ENCODE measurements at regions not wholly inside any gene's neighbourhood (a gene's known extent, or its start where the extent isn't known, plus 50 kb on each side); places are given as distances from the start of the nearest gene placed in this dataset.

GRCh38 chr1:78758506-78758905 lies 108.9 kb downstream of the IFI44 start:
- Histone ChIP-seq H3K4me3 (ENCODE audit: insufficient read depth, low read length) (no peak overlapping the region), H3K4me2 (ENCODE audit: insufficient read depth, low read length) (no peak overlapping the region), H2AFZ (ENCODE audit: low read length) (peak overlapping the region; percentile 24), H3K9me3 (ENCODE audit: low read depth, low read length) (peaks cover 3% of the 10 kb centered on the region), H4K20me1 (ENCODE audit: insufficient read depth, low read length) (no peaks in the 10 kb centered on the region), H3K4me1 (ENCODE audit: insufficient read depth, low read length) (peaks cover 7% of the 10 kb centered on the region), H3K36me3 (ENCODE audit: insufficient read depth, low read length) (no peaks in the 10 kb centered on the region), H3K79me2 (ENCODE audit: insufficient read depth, low read length) (no peaks in the 10 kb centered on the region), H3K27ac (ENCODE audit: low read depth, low read length) (no peak overlapping the region), H3K27me3 (ENCODE audit: insufficient read depth, low read length) (no peaks in the 10 kb centered on the region)
- DNase-seq (ENCODE audit: insufficient read length, low spot score, missing footprints): no peak
- no peak for TF ChIP-seq CTCF (IDR thresholded peaks at IDR 0.05; ENCODE audit: extremely low read depth, low read depth, low read length)

GRCh38 chr1:78759881-78760280 lies 110.2 kb downstream of the IFI44 start:
- Histone ChIP-seq H3K27ac (ENCODE audit: low read depth, low read length) (no peak overlapping the region), H3K9me3 (ENCODE audit: low read depth, low read length) (no peaks in the 10 kb centered on the region), H3K4me1 (ENCODE audit: insufficient read depth, low read length) (peaks cover 7% of the 10 kb centered on the region), H3K4me2 (ENCODE audit: insufficient read depth, low read length) (no peak overlapping the region), H3K4me3 (ENCODE audit: insufficient read depth, low read length) (no peak overlapping the region), H4K20me1 (ENCODE audit: insufficient read depth, low read length) (no peaks in the 10 kb centered on the region), H2AFZ (ENCODE audit: low read length) (no peak overlapping the region), H3K36me3 (ENCODE audit: insufficient read depth, low read length) (no peaks in the 10 kb centered on the region), H3K27me3 (ENCODE audit: insufficient read depth, low read length) (no peaks in the 10 kb centered on the region), H3K79me2 (ENCODE audit: insufficient read depth, low read length) (no peaks in the 10 kb centered on the region)
- DNase-seq (ENCODE audit: insufficient read length, low spot score, missing footprints): no peak
- no peak for TF ChIP-seq CTCF (IDR thresholded peaks at IDR 0.05; ENCODE audit: extremely low read depth, low read depth, low read length)

- Histone ChIP-seq H3K27ac (ENCODE audit: low read depth, low read length) (no peak overlapping the region), H3K9me3 (ENCODE audit: low read depth, low read length) (no peaks in the 10 kb centered on the region), H3K79me2 (ENCODE audit: insufficient read depth, low read length) (no peaks in the 10 kb centered on the region), H3K4me1 (ENCODE audit: insufficient read depth, low read length) (peaks cover 7% of the 10 kb centered on the region), H3K27me3 (ENCODE audit: insufficient read depth, low read length) (no peaks in the 10 kb centered on the region), H4K20me1 (ENCODE audit: insufficient read depth, low read length) (no peaks in the 10 kb centered on the region), H3K36me3 (ENCODE audit: insufficient read depth, low read length) (no peaks in the 10 kb centered on the region), H3K4me3 (ENCODE audit: insufficient read depth, low read length) (no peak overlapping the region), H2AFZ (ENCODE audit: low read length) (no peak overlapping the region), H3K4me2 (ENCODE audit: insufficient read depth, low read length) (peak overlapping the region; percentile 27)
- TF ChIP-seq CTCF (IDR thresholded peaks at IDR 0.05; ENCODE audit: extremely low read depth, low read depth, low read length): no peak
- DNase-seq (ENCODE audit: insufficient read length, low spot score, missing footprints): peak; percentile 3
Observed at GRCh38 chr1:78760858-78761257, 111.2 kb downstream of the IFI44 start.

DNA sequence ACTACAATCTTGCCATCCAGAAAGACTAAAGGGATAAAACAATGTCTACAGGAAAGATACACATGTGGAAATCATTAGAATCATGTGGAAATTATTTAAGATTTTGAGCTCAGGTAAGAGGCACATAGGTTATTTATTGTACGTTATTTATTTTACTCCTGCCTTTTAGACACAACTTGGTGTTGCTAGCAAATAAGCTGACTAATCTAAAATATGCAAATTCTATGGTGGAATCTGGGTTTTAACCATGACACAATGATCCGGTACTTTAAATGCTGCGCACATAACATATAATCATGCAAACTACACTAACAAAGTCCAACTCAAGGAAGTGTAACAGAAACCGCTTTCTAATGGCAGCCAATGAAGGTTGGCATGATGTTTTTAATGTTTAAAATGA lies 112.5 kb downstream of the IFI44 start:
- H3K4me3 ChIP-seq (ENCODE audit: insufficient read depth, low read length): no peak overlapping the region
- H3K27ac ChIP-seq (ENCODE audit: low read depth, low read length): no peak overlapping the region
- H4K20me1 ChIP-seq (ENCODE audit: insufficient read depth, low read length): no peaks in the 10 kb centered on the region
- TF ChIP-seq CTCF (IDR thresholded peaks at IDR 0.05; ENCODE audit: extremely low read depth, low read depth, low read length): no peak
- no peak overlapping the region for H2AFZ ChIP-seq (ENCODE audit: low read length)
- H3K27me3 ChIP-seq (ENCODE audit: insufficient read depth, low read length): no peaks in the 10 kb centered on the region
- peaks cover 7% of the 10 kb centered on the region for H3K4me1 ChIP-seq (ENCODE audit: insufficient read depth, low read length)
- no peaks in the 10 kb centered on the region for H3K79me2 ChIP-seq (ENCODE audit: insufficient read depth, low read length)
- no peak overlapping the region for H3K4me2 ChIP-seq (ENCODE audit: insufficient read depth, low read length)
- no peaks in the 10 kb centered on the region for H3K36me3 ChIP-seq (ENCODE audit: insufficient read depth, low read length)
- DNase-seq (ENCODE audit: insufficient read length, low spot score, missing footprints): peak; percentile 9
- no peaks in the 10 kb centered on the region for H3K9me3 ChIP-seq (ENCODE audit: low read depth, low read length)
